ENCODE measurements at regions not wholly inside any gene's neighbourhood (a gene's known extent, or its start where the extent isn't known, plus 50 kb on each side); places are given as distances from the start of the nearest gene placed in this dataset.

GRCh38 chr11:111162305-111162704, 83.2 kb upstream of the POU2AF2 start:
- no peak for TF ChIP-seq POLR2A (IDR thresholded peaks at IDR 0.05)
- TF ChIP-seq, protein P1, sequence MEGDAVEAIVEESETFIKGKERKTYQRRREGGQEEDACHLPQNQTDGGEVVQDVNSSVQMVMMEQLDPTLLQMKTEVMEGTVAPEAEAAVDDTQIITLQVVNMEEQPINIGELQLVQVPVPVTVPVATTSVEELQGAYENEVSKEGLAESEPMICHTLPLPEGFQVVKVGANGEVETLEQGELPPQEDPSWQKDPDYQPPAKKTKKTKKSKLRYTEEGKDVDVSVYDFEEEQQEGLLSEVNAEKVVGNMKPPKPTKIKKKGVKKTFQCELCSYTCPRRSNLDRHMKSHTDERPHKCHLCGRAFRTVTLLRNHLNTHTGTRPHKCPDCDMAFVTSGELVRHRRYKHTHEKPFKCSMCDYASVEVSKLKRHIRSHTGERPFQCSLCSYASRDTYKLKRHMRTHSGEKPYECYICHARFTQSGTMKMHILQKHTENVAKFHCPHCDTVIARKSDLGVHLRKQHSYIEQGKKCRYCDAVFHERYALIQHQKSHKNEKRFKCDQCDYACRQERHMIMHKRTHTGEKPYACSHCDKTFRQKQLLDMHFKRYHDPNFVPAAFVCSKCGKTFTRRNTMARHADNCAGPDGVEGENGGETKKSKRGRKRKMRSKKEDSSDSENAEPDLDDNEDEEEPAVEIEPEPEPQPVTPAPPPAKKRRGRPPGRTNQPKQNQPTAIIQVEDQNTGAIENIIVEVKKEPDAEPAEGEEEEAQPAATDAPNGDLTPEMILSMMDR (IDR thresholded peaks at IDR 0.05): no peak
- no peak for DNase-seq (ENCODE audit: low spot score in 2 of 2)
- intact Hi-C loops (cut with DNase I; ENCODE audit: low total_unique reads): no loop called here
- WGBS, 2 donors: 40 to 53% methylated on average over 1 of the region's 1 CpG
- H3K4me3 ChIP-seq (ENCODE audit: low read depth, poor library complexity, severe bottlenecking): no peak overlapping the region

- intact Hi-C loops (cut with DNase I; ENCODE audit: low total_unique reads): no loop called here
- H3K4me3 ChIP-seq (ENCODE audit: low read depth, poor library complexity, severe bottlenecking): no peak overlapping the region
- DNase-seq (ENCODE audit: low spot score in 2 of 2): no peak
- TF ChIP-seq POLR2A (IDR thresholded peaks at IDR 0.05): no peak
- TF ChIP-seq, protein P1 (IDR thresholded peaks at IDR 0.05): no peak
- 94 to 96% methylated on average over 11 of the region's 11 CpGs for WGBS, 2 donors
Observed at GRCh38 chr11:111157571-111157970, 88.0 kb upstream of the POU2AF2 start.

GRCh38 chr11:111155021-111155420, 90.5 kb upstream of the POU2AF2 start:
- TF ChIP-seq, protein P1 (IDR thresholded peaks at IDR 0.05): no peak
- TF ChIP-seq POLR2A (IDR thresholded peaks at IDR 0.05): no peak
- DNase-seq (ENCODE audit: low spot score in 2 of 2): no peak
- no peak overlapping the region for H3K4me3 ChIP-seq (ENCODE audit: low read depth, poor library complexity, severe bottlenecking)
- intact Hi-C loops (cut with DNase I; ENCODE audit: low total_unique reads): no loop called here
- WGBS, 2 donors: 56 to 64% methylated on average over 2 of the region's 2 CpGs

GRCh38 chr11:111153194-111153593, 92.3 kb upstream of the POU2AF2 start:
- no peak for TF ChIP-seq POLR2A (IDR thresholded peaks at IDR 0.05)
- TF ChIP-seq, protein P1 (IDR thresholded peaks at IDR 0.05): no peak
- WGBS, 2 donors: 96 to 98% methylated on average over 2 of the region's 2 CpGs
- DNase-seq (ENCODE audit: low spot score in 2 of 2): no peak
- H3K4me3 ChIP-seq (ENCODE audit: low read depth, poor library complexity, severe bottlenecking): no peak overlapping the region
- intact Hi-C loops (cut with DNase I; ENCODE audit: low total_unique reads): no loop called here

DNA sequence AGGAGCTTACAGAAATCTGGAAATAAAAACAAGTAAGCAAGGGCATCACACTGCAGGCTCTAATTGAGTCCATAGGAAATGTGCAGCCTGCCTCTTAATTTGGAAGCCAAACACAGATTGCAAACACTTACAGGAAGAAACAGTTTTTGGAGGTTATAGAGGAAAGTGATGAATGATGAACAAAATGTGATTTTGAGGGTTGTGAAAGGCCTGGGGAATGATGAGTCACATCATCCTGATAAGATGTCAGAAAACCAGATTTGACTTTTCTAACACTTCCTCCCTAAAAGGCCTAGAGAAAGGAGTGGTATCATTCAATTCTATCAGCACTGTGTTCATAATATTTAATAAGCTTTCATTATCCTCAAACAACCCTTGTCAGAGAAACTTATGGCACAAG, 96.6 kb upstream of the POU2AF2 start:
- H3K4me3 ChIP-seq (ENCODE audit: low read depth, poor library complexity, severe bottlenecking): no peak overlapping the region
- TF ChIP-seq, protein P1 (IDR thresholded peaks at IDR 0.05): no peak
- no peak for TF ChIP-seq POLR2A (IDR thresholded peaks at IDR 0.05)
- intact Hi-C loops (cut with DNase I; ENCODE audit: low total_unique reads): no loop called here
- DNase-seq (ENCODE audit: low spot score in 2 of 2): peak in 1 of 2 donors; percentile 18

GRCh38 chr11:111148121-111148520, 97.4 kb upstream of the POU2AF2 start:
- no peak for TF ChIP-seq POLR2A (IDR thresholded peaks at IDR 0.05)
- TF ChIP-seq, protein P1 (IDR thresholded peaks at IDR 0.05): no peak
- intact Hi-C loops (cut with DNase I; ENCODE audit: low total_unique reads): no loop called here

More at GRCh38 chr11:111148121-111148520, 97.4 kb upstream of the POU2AF2 start:
- DNase-seq (ENCODE audit: low spot score in 2 of 2): no peak
- H3K4me3 ChIP-seq (ENCODE audit: low read depth, poor library complexity, severe bottlenecking): no peak overlapping the region
- WGBS, 2 donors: 29 to 42% methylated on average over 3 of the region's 3 CpGs

All from lower leg skin (tissue), 4 donors.